HepG2 (cell line): ENCODE measurements at regions not wholly inside any gene's neighbourhood (a gene's known extent, or its start where the extent isn't known, plus 50 kb on each side); places are given as distances from the start of the nearest gene placed in this dataset.

Experiments used
- CBX5 ChIP-seq: sonication (generic); formaldehyde crosslinking; IDR thresholded peaks from 2 replicates; pipeline ENCODE4 v1.4.0; 2020; ENCODE audit warnings: missing genetic modification reagents, borderline replicate concordance
- EZH2 ChIP-seq: conservative IDR thresholded peaks from 2 replicates; pipeline ENCODE4 v1.6.1; 2012; ENCODE audit warnings: mild to moderate bottlenecking, low read depth, low read length, moderate library complexity
- FOXM1 ChIP-seq: sonication (generic); formaldehyde crosslinking; IDR thresholded peaks from 2 replicates; pipeline ENCODE4 v1.5.0; 2020; ENCODE audit warnings: missing genetic modification reagents
- POLR2A ChIP-seq, 2 experiments: IDR thresholded peaks; 2 replicates each; pipeline ENCODE4 v1.6.1; 2011; ENCODE audit warnings: low read depth in 2 of 2, low read length in 2 of 2, mild to moderate bottlenecking in 1 of 2, moderate library complexity in 1 of 2; ENCODE audit not compliant: insufficient read depth in 1 of 2
- TF ChIP-seq, protein P1 (sequence below): sonication (generic); formaldehyde crosslinking; IDR thresholded peaks from 2 replicates; pipeline ENCODE4 v1.5.0; 2020; ENCODE audit warnings: mild to moderate bottlenecking, missing genetic modification reagents, moderate library complexity
- TF ChIP-seq, protein P2 (sequence below): sonication (generic); formaldehyde crosslinking; IDR thresholded peaks from 2 replicates; pipeline ENCODE4 v1.4.0; 2020; ENCODE audit warnings: missing genetic modification reagents, borderline replicate concordance
- TF ChIP-seq, protein P3 (sequence below): sonication (generic); formaldehyde crosslinking; IDR thresholded peaks from 2 replicates; pipeline ENCODE4 v1.8.0; 2022; ENCODE audit warnings: mild to moderate bottlenecking, missing genetic modification reagents

DNA sequence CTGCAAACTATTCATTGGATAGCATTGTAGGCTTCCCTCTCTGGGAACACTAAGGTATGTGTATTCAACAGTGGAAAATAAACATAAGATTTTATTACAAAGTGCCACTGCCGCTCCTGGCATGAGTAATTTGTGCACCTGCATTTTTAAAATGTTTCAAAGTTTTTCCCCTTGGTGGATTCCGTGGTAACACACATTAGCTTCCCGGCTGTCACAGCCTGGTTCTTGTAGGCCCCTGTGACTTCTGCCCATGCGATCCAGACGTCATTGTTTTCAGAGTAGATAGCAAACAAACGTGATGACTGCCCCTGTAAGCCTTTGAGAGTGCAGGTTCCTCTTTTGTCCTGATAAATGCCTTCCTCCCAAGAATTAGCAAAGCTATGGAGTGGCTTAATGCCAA is 421.0 kb downstream of the ZNF521 start:
- TF ChIP-seq CBX5 (CRISPR knock-in tag) (no peak), FOXM1 (CRISPR knock-in tag) (no peak), POLR2A (IDR thresholded peaks at IDR 0.05; ENCODE audit: insufficient read depth in 1 of 2, low read depth in 2 of 2, low read length in 2 of 2) (no peak), EZH2 (no peak)
- TF ChIP-seq, protein P1, sequence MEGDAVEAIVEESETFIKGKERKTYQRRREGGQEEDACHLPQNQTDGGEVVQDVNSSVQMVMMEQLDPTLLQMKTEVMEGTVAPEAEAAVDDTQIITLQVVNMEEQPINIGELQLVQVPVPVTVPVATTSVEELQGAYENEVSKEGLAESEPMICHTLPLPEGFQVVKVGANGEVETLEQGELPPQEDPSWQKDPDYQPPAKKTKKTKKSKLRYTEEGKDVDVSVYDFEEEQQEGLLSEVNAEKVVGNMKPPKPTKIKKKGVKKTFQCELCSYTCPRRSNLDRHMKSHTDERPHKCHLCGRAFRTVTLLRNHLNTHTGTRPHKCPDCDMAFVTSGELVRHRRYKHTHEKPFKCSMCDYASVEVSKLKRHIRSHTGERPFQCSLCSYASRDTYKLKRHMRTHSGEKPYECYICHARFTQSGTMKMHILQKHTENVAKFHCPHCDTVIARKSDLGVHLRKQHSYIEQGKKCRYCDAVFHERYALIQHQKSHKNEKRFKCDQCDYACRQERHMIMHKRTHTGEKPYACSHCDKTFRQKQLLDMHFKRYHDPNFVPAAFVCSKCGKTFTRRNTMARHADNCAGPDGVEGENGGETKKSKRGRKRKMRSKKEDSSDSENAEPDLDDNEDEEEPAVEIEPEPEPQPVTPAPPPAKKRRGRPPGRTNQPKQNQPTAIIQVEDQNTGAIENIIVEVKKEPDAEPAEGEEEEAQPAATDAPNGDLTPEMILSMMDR (CRISPR knock-in tag): no peak
- TF ChIP-seq, protein P2, sequence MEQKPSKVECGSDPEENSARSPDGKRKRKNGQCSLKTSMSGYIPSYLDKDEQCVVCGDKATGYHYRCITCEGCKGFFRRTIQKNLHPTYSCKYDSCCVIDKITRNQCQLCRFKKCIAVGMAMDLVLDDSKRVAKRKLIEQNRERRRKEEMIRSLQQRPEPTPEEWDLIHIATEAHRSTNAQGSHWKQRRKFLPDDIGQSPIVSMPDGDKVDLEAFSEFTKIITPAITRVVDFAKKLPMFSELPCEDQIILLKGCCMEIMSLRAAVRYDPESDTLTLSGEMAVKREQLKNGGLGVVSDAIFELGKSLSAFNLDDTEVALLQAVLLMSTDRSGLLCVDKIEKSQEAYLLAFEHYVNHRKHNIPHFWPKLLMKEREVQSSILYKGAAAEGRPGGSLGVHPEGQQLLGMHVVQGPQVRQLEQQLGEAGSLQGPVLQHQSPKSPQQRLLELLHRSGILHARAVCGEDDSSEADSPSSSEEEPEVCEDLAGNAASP (CRISPR knock-in tag): no peak
- TF ChIP-seq, protein P3, sequence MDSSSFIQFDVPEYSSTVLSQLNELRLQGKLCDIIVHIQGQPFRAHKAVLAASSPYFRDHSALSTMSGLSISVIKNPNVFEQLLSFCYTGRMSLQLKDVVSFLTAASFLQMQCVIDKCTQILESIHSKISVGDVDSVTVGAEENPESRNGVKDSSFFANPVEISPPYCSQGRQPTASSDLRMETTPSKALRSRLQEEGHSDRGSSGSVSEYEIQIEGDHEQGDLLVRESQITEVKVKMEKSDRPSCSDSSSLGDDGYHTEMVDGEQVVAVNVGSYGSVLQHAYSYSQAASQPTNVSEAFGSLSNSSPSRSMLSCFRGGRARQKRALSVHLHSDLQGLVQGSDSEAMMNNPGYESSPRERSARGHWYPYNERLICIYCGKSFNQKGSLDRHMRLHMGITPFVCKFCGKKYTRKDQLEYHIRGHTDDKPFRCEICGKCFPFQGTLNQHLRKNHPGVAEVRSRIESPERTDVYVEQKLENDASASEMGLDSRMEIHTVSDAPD (CRISPR knock-in tag): no peak
